IMR-90 (cell line): ENCODE measurements at regions not wholly inside any gene's neighbourhood (a gene's known extent, or its start where the extent isn't known, plus 50 kb on each side); places are given as distances from the start of the nearest gene placed in this dataset.

Experiments used
- ATAC-seq: fragments of 200-7000 bp; cut with Tn5 transposase; 2 replicates; pipeline ENCODE4 v1.9.1; 2020; ENCODE audit warnings: low read depth, mild to moderate bottlenecking, moderate library complexity
- BruUV-seq: library from RNA; stranded (reverse); fragments of 400-500 nt; replicated peaks from 2 replicates; lab custom pipeline; 2021; lab: Mats Ljungman, UMichigan
- CTCF ChIA-PET: fragments of 300-600 bp; formaldehyde crosslinking; extraction: SDS; loops from one replicate; lab custom pipeline; 2021; ENCODE audit warnings: antibody characterized with exemption; lab: Yijun Ruan, JAX
- POLR2A ChIA-PET: fragments of 300-600 bp; sonication (Branson Sonifier 250); formaldehyde crosslinking; loops from one replicate; lab custom pipeline; 2022; ENCODE audit warnings: antibody characterized with exemption; ENCODE audit not compliant: unreplicated experiment; lab: Charles Lee
- DNase-seq: peaks from one replicate; pipeline ENCODE4 v3.0.0; 2013
- H2AFZ ChIP-seq: replicated peaks from 2 replicates; pipeline ENCODE3; 2013; ENCODE audit warnings: low read length, mild to moderate bottlenecking; ENCODE audit not compliant: poor library complexity
- H2AK5ac ChIP-seq: 2 replicates; pipeline ENCODE4 v1.6.1; 2013; ENCODE audit warnings: low read depth, low read length, inconsistent platforms
- H2AK9ac ChIP-seq: replicated peaks from 2 replicates; pipeline ENCODE3; 2013; ENCODE audit warnings: mild to moderate bottlenecking, low read depth, low read length, moderate library complexity; ENCODE audit not compliant: poor library complexity
- H2BK120ac ChIP-seq: 2 replicates; pipeline ENCODE4 v1.6.1; 2013; ENCODE audit warnings: low read depth, low read length, inconsistent platforms
- H2BK15ac ChIP-seq: 3 replicates; pipeline ENCODE4 v1.6.1; 2013; ENCODE audit warnings: low read depth, low read length, inconsistent platforms
- H2BK20ac ChIP-seq: 2 replicates; pipeline ENCODE4 v1.6.1; 2013; ENCODE audit warnings: low read depth, mild to moderate bottlenecking, inconsistent platforms, low read length, moderate library complexity
- H2BK5ac ChIP-seq: 2 replicates; pipeline ENCODE4 v1.6.1; 2013; ENCODE audit warnings: mild to moderate bottlenecking, low read depth, low read length, inconsistent platforms; ENCODE audit not compliant: poor library complexity, severe bottlenecking
- H3K14ac ChIP-seq: replicated peaks from 2 replicates; pipeline ENCODE4 v1.6.1; 2013; ENCODE audit warnings: low read depth, low read length, inconsistent platforms
- H3K18ac ChIP-seq: 2 replicates; pipeline ENCODE4 v1.6.1; 2013; ENCODE audit warnings: low read depth, low read length, control low read depth
- H3K23ac ChIP-seq: 2 replicates; pipeline ENCODE4 v1.6.1; 2013; ENCODE audit warnings: low read depth, low read length, inconsistent platforms
- H3K27ac ChIP-seq: 2 replicates; pipeline ENCODE4 v1.5.1; 2013; ENCODE audit warnings: mild to moderate bottlenecking, control low read depth, low read length; ENCODE audit not compliant: insufficient read depth
- H3K27me3 ChIP-seq: 2 replicates; pipeline ENCODE4 v1.6.1; 2013; ENCODE audit warnings: low read length; ENCODE audit not compliant: control insufficient read depth, insufficient read depth
- H3K36me3 ChIP-seq: 2 replicates; pipeline ENCODE4 v1.6.1; 2013; ENCODE audit warnings: low read length, mixed read lengths; ENCODE audit not compliant: control insufficient read depth, insufficient read depth
- H3K4ac ChIP-seq: 2 replicates; pipeline ENCODE4 v1.6.1; 2013; ENCODE audit warnings: low read depth, low read length, inconsistent platforms
- H3K4me1 ChIP-seq: 2 replicates; pipeline ENCODE4 v1.6.1; 2013; ENCODE audit warnings: low read length, mixed read lengths; ENCODE audit not compliant: control insufficient read depth, insufficient read depth
- H3K4me2 ChIP-seq: 2 replicates; pipeline ENCODE4 v1.6.1; 2013; ENCODE audit warnings: low read depth, mild to moderate bottlenecking, control low read depth, low read length, moderate library complexity
- H3K4me3 ChIP-seq: 2 replicates; pipeline ENCODE4 v1.5.1; 2013; ENCODE audit warnings: low read depth, mild to moderate bottlenecking, control low read depth, low read length, moderate library complexity; ENCODE audit not compliant: insufficient read depth
- H3K56ac ChIP-seq: 2 replicates; pipeline ENCODE4 v1.6.1; 2013; ENCODE audit warnings: low read length, inconsistent platforms; ENCODE audit not compliant: insufficient read depth; ENCODE audit errors: extremely low read depth
- H3K79me1 ChIP-seq, 2 experiments: 2 replicates each; pipeline ENCODE4 v1.6.1; 2013; ENCODE audit warnings: low read length in 2 of 2, inconsistent platforms in 1 of 2, low read depth in 1 of 2
- H3K9ac ChIP-seq: 2 replicates; pipeline ENCODE4 v1.6.1; 2013; ENCODE audit warnings: low read depth, low read length, control low read depth
- H3K9me1 ChIP-seq: 2 replicates; pipeline ENCODE4 v1.6.1; 2013; ENCODE audit warnings: low read length, inconsistent platforms; ENCODE audit not compliant: insufficient read depth
- H3K9me3 ChIP-seq: 2 replicates; pipeline ENCODE4 v1.6.1; 2013; ENCODE audit warnings: low read length; ENCODE audit not compliant: control insufficient read depth, insufficient read depth
- H4K20me1 ChIP-seq: 2 replicates; pipeline ENCODE4 v1.6.1; 2013; ENCODE audit warnings: low read length, inconsistent platforms; ENCODE audit not compliant: insufficient read depth
- H4K5ac ChIP-seq: 2 replicates; pipeline ENCODE4 v1.6.1; 2013; ENCODE audit warnings: mild to moderate bottlenecking, low read depth, low read length, control low read depth
- H4K8ac ChIP-seq, 2 experiments: 2 replicates each; pipeline ENCODE4 v1.6.1; 2013; ENCODE audit warnings: low read depth in 2 of 2, low read length in 2 of 2, control low read depth in 1 of 2, inconsistent platforms in 1 of 2
- H4K91ac ChIP-seq: 2 replicates; pipeline ENCODE4 v1.6.1; 2013; ENCODE audit warnings: low read depth, low read length, inconsistent platforms; ENCODE audit not compliant: insufficient read depth
- BHLHE40 ChIP-seq: fragments of 150-350 bp; IDR thresholded peaks from 2 replicates; pipeline ENCODE4 v1.6.1; 2016; ENCODE audit warnings: mild to moderate bottlenecking, low read depth, low read length
- CEBPB ChIP-seq: IDR thresholded peaks from 2 replicates; pipeline ENCODE4 v1.6.1; 2012; ENCODE audit warnings: low read depth, low read length, improper control_type of control experiment
- CHD1 ChIP-seq: IDR thresholded peaks from 2 replicates; pipeline ENCODE4 v1.6.1; 2012; ENCODE audit warnings: low read depth, low read length, improper control_type of control experiment
- FOS ChIP-seq: fragments of 150-350 bp; IDR thresholded peaks from 2 replicates; pipeline ENCODE4 v1.6.1; 2016; ENCODE audit warnings: low read depth, low read length
- MAFK ChIP-seq: IDR thresholded peaks from 2 replicates; pipeline ENCODE4 v1.6.1; 2012; ENCODE audit warnings: low read depth, low read length, improper control_type of control experiment
- MAZ ChIP-seq: IDR thresholded peaks from 2 replicates; pipeline ENCODE4 v1.6.1; 2012; ENCODE audit warnings: low read depth, mild to moderate bottlenecking, low read length, improper control_type of control experiment, moderate library complexity, borderline replicate concordance
- MXI1 ChIP-seq: IDR thresholded peaks from 2 replicates; pipeline ENCODE4 v1.6.1; 2012; ENCODE audit warnings: low read depth, mild to moderate bottlenecking, low read length, moderate library complexity, borderline replicate concordance
- NFE2L2 ChIP-seq: fragments of 150-350 bp; IDR thresholded peaks from 2 replicates; pipeline ENCODE4 v1.6.1; 2016; ENCODE audit warnings: low read depth, mild to moderate bottlenecking, low read length
- POLR2A ChIP-seq: IDR thresholded peaks from 2 replicates; pipeline ENCODE4 v1.6.1; 2012; ENCODE audit warnings: mild to moderate bottlenecking, low read depth, low read length
- RAD21 ChIP-seq: IDR thresholded peaks from 2 replicates; pipeline ENCODE4 v1.6.1; 2012; ENCODE audit warnings: low read length, improper control_type of control experiment
- RCOR1 ChIP-seq: IDR thresholded peaks from 2 replicates; pipeline ENCODE4 v1.6.1; 2012; ENCODE audit warnings: mild to moderate bottlenecking, low read length, improper control_type of control experiment; ENCODE audit not compliant: insufficient replicate concordance
- RFX5 ChIP-seq: IDR thresholded peaks from 2 replicates; pipeline ENCODE4 v1.8.0; 2012; ENCODE audit warnings: low read depth, mild to moderate bottlenecking, low read length, moderate library complexity
- SMC3 ChIP-seq: fragments of 150-350 bp; IDR thresholded peaks from 2 replicates; pipeline ENCODE4 v1.6.1; 2016; ENCODE audit warnings: low read depth, mild to moderate bottlenecking, antibody characterized with exemption, low read length, moderate library complexity
- WGBS, 2 experiments: methylation state at CpG; one replicate each; pipeline versions ENCODE4 v1.1.5 to v1.1.7; 2013; ENCODE audit warnings: missing lambda C conversion rate in 2 of 2; ENCODE audit not compliant: insufficient read length in 1 of 2; ENCODE audit errors: extremely low coverage in 2 of 2; 5-methylcytosine and 5-hydroxymethylcytosine counted together
- dilution Hi-C: fragments of 300-500 bp; cut with HindIII; formaldehyde crosslinking; loops from one replicate; pipeline ENCODE4 v1.14.3; 2018; ENCODE audit warnings: low sequenced_read_pairs; ENCODE audit not compliant: unreplicated experiment
- in situ Hi-C: fragments of 300-500 bp; cut with MboI; formaldehyde crosslinking; loops from 3 replicates; pipeline ENCODE4 v1.14.3; 2019; ENCODE audit warnings: low sequenced_read_pairs, inconsistent platforms, mixed read lengths
- intact Hi-C: fragments of 100-400 bp; cut with micrococcal nuclease; formaldehyde crosslinking; loops from 2 replicates; pipeline ENCODE4 v1.10.0; 2022
- TF ChIP-seq, protein P1 (sequence below): fragments of 150-350 bp; IDR thresholded peaks from 2 replicates; pipeline ENCODE4 v1.6.1; 2017; ENCODE audit warnings: mild to moderate bottlenecking, antibody characterized with exemption, low read length, low read depth
- TF ChIP-seq, protein P2 (sequence below): fragments of 150-350 bp; IDR thresholded peaks from 2 replicates; pipeline ENCODE4 v1.6.1; 2016; ENCODE audit warnings: low read depth, mild to moderate bottlenecking, low read length, moderate library complexity, borderline replicate concordance
- TF ChIP-seq, protein P3 (sequence below): conservative IDR thresholded peaks from 2 replicates; pipeline ENCODE4 v1.5.1; 2012; ENCODE audit warnings: mild to moderate bottlenecking, low read depth, low read length, improper control_type of control experiment

DNA sequence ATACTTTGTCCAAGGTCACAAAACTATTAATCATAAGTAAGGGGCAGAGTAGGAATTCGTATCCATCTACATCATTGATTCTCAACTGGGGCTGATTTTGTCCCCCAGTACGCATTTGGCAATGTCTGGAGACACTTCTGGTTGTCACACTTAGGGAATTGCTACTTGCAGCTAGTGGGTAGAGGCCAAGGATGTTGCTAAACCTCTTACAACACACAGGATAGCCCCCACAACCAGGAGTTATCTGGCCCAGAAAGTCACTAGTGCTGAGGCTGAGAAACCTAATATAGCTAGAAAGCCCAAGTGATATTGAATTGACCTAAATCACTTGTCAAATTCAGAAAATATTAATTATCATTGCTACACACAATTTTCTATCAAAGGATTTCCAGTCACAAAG is 120.4 kb upstream of the ABCA1 start:
- Histone ChIP-seq H2BK15ac (0 out of 3 replicates have a peak overlapping the region, but pooled peaks have one; percentile 48), H2AK5ac (peak overlapping the region; percentile 25; the same call in 1 of the 2 replicates), H3K23ac (no peak overlapping the region), H3K56ac (no peak overlapping the region), H3K9me1 (peaks cover 4% of the 10 kb centered on the region; the same call in 1 of the 2 replicates), H3K9me3 (no peaks in the 10 kb centered on the region), H3K14ac (no peak overlapping the region), H4K5ac (no peak overlapping the region), H4K91ac (no peak overlapping the region), H2BK5ac (no peak overlapping the region), H3K27ac (no peak overlapping the region), H3K4me2 (no peak overlapping the region), H2BK120ac (no peak overlapping the region), H3K4me1 (peaks cover 4% of the 10 kb centered on the region; the same call in 1 of the 2 replicates), H4K8ac (no peak overlapping the region), H2BK20ac (no peak overlapping the region), H3K4ac (no peak overlapping the region), H3K9ac (no peak overlapping the region), H2AK9ac (no peak overlapping the region), H3K36me3 (no peaks in the 10 kb centered on the region), H3K18ac (no peak overlapping the region), H3K79me1 (no peaks in the 10 kb centered on the region), H2AFZ (no peak overlapping the region), H3K27me3 (no peaks in the 10 kb centered on the region), H4K20me1 (no peaks in the 10 kb centered on the region), H3K4me3 (no peak overlapping the region)
- ATAC-seq (no peak), DNase-seq (no peak)
- no CpG with 5 or more reads among the region's 2 CpGs for WGBS, 2 experiments
- CTCF ChIA-PET = no interaction called here
- no TSS peak for BruUV-seq
- POLR2A ChIA-PET = no interaction called here
- intact Hi-C loops (no loop called here), in situ Hi-C loops (no loop called here), dilution Hi-C loops (no loop called here)
- TF ChIP-seq RAD21 (no peak), RFX5 (no peak), RCOR1 (no peak), CHD1 (no peak), POLR2A (no peak), NFE2L2 (no peak), MAFK (no peak), FOS (no peak), MAZ (no peak), MXI1 (no peak), SMC3 (no peak), CEBPB (no peak), BHLHE40 (no peak)
- TF ChIP-seq, protein P1, sequence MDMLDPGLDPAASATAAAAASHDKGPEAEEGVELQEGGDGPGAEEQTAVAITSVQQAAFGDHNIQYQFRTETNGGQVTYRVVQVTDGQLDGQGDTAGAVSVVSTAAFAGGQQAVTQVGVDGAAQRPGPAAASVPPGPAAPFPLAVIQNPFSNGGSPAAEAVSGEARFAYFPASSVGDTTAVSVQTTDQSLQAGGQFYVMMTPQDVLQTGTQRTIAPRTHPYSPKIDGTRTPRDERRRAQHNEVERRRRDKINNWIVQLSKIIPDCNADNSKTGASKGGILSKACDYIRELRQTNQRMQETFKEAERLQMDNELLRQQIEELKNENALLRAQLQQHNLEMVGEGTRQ = no peak
- TF ChIP-seq, protein P2, sequence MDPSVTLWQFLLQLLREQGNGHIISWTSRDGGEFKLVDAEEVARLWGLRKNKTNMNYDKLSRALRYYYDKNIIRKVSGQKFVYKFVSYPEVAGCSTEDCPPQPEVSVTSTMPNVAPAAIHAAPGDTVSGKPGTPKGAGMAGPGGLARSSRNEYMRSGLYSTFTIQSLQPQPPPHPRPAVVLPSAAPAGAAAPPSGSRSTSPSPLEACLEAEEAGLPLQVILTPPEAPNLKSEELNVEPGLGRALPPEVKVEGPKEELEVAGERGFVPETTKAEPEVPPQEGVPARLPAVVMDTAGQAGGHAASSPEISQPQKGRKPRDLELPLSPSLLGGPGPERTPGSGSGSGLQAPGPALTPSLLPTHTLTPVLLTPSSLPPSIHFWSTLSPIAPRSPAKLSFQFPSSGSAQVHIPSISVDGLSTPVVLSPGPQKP = no peak
- TF ChIP-seq, protein P3, sequence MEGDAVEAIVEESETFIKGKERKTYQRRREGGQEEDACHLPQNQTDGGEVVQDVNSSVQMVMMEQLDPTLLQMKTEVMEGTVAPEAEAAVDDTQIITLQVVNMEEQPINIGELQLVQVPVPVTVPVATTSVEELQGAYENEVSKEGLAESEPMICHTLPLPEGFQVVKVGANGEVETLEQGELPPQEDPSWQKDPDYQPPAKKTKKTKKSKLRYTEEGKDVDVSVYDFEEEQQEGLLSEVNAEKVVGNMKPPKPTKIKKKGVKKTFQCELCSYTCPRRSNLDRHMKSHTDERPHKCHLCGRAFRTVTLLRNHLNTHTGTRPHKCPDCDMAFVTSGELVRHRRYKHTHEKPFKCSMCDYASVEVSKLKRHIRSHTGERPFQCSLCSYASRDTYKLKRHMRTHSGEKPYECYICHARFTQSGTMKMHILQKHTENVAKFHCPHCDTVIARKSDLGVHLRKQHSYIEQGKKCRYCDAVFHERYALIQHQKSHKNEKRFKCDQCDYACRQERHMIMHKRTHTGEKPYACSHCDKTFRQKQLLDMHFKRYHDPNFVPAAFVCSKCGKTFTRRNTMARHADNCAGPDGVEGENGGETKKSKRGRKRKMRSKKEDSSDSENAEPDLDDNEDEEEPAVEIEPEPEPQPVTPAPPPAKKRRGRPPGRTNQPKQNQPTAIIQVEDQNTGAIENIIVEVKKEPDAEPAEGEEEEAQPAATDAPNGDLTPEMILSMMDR = no peak
